NT2/D1 (cell line): ENCODE measurements at regions not wholly inside any gene's neighbourhood (a gene's known extent, or its start where the extent isn't known, plus 50 kb on each side); places are given as distances from the start of the nearest gene placed in this dataset.

Source experiments
- SUZ12 ChIP-seq: IDR thresholded peaks from 2 replicates; pipeline ENCODE4 v1.6.1; 2011; ENCODE audit not compliant: insufficient read length, insufficient read depth; ENCODE audit errors: extremely low read depth
- YY1 ChIP-seq: IDR thresholded peaks from 2 replicates; pipeline ENCODE4 v1.6.1; 2011; ENCODE audit not compliant: insufficient read length, insufficient read depth
- ZNF274 ChIP-seq: IDR thresholded peaks from 2 replicates; pipeline ENCODE4 v1.6.1; 2011; ENCODE audit warnings: mild to moderate bottlenecking, low read depth, low read length

DNA sequence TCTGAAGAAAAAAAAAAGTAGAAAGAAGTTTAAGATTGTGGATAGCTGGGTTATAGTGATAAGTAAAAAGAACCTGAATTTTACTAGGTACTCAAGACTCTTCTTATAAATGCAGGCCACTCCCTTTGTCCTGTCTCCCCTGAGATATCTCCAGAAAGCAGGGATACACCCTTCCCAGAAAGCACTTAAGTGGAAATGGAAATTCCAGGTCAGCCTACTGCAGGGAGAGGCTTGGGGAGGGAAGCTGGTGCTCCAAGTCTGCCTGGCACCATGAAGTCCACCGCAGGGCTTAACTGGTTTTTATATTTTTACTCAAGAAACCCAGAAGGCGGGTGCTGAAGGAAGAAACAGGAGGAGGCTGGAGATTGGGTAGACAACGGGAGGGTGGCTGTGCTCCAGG, 162.3 kb downstream of the INHBA start:
- TF ChIP-seq SUZ12 (no peak), YY1 (no peak), ZNF274 (no peak)
